NAMALWA (cell line): ENCODE measurements at regions not wholly inside any gene's neighbourhood (a gene's known extent, or its start where the extent isn't known, plus 50 kb on each side); places are given as distances from the start of the nearest gene placed in this dataset.
"Not testable (repeated sequence)": the region's sequence is repeated elsewhere in the genome, so short reads cannot be mapped to it uniquely, and the experiment has no call there.

Source experiments
- DNase-seq: peaks from one replicate; pipeline ENCODE4 v3.0.0-alpha.2; 2015; ENCODE audit warnings: low spot score

DNA sequence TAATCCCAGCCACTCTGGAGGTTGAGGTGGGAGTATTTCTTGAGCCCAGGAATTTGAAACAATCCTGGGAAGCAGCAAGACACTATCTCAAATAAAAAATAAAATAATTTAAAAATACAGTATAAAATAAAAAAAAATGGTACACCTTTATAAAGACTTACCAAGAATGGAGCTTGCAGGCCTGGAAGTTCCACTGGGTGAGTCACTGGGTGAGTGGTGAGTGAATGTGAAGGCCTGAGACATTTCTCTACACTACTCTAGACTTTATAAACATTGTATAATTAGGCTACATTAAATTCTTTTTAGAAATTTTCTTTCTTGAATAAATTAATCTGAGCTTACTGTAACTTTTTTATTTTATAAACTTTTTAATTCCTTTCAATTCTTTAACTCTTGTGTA is 609.1 kb upstream of the BCHE start:
- no peak for DNase-seq

DNA sequence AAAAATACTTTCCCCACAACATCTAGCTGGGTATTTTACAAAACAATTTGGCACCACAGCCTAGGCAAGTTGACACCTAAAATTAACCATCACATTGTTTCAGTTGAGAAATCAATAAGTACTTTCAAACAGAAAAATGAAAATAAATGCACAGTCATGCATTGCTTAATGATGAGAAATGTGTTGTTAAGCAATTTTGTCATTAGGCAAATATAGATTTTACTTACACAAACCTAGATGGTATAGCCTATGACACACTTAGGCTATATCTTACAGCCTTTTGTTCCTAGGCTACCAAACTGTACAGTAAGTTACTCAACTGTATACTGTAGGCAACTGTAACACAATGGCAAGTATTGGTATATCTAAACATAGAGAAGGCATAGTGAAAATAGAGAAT is 608.6 kb upstream of the BCHE start:
- no peak for DNase-seq

DNA sequence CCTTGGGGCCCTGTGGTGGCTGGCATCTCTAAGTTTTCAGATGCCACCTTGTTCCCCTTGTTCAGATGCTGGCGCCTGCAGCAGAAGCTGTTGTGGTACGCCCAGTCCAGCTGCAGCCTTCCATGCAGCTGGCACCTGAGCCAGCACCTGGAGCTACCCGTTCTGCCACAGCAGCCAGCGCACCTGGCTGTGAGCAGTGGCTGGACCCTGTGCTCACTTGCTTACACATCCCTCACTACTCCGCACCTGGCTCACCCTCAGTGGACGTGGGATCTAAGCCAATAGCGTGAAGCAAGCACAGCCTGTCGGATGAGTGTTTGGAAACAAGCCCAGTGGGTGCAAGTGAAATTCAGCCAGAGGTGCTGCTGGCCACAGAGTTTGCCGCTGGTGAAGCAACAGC is 607.5 kb upstream of the BCHE start:
- DNase-seq, result no peak

DNA sequence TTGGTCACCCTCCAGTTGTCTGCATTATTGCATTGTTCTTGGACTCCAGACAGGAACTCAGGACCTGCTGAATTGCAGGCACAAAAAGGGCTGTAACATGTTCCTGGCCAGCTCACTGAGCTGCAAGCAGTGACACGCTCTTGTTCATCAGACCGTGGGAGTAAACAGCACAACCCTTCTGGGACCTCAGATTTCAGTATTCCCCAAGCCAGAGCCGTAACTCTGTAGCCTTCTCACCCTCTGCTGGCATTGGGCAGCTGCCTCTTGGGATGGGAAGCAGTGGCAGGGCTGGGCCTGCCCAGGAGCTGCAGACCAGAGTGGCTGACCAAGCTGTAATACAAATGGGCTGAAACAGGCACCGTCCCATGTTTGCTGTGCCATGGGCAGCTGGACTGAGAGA is 607.1 kb upstream of the BCHE start:
- no peak for DNase-seq

DNA sequence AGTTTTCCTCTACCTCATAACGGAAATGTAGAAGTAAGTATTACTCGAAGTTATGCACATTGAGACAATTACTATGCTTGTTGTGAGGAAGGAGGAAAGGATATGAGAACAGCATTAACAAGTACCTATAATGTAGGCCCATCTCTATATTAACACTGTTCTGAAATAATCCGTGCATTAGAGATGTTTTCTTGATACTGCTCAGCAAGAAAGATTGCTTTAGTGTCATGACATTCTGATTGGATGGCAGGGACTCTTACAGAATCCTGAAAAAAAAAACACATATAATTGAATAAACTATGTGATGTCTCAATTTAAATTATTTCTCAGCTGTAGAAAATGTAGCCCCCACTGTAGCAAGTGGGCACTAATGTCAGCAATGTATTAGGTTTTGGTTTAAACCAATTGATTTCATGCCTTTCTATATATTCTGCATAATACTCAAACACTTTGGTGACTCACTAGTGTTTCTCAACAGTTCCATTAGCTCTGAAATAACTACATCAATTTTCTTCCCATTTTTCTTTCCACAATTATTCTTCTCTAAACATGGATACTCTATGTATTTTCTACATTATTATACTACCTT is 598.3 kb upstream of the BCHE start:
- no peak for DNase-seq

DNA sequence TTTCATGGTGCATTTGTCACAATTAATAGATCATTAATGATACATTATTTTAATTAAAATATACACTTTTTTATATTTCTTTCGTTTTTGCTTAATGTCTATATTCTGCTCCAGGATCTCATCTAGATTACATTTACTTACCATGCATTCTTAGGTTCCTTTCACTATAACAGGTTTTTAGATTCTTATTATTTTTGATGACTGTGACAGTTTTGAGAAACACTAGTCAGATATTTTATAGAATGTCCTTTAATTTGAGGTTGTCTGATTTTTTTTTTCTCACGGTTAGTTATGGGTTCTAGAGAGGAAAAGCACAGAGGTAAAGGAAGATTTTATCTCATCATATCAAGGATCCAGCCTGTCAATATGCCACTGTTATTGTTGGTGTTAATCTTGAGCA is 595.8 kb upstream of the BCHE start:
- no peak for DNase-seq

DNA sequence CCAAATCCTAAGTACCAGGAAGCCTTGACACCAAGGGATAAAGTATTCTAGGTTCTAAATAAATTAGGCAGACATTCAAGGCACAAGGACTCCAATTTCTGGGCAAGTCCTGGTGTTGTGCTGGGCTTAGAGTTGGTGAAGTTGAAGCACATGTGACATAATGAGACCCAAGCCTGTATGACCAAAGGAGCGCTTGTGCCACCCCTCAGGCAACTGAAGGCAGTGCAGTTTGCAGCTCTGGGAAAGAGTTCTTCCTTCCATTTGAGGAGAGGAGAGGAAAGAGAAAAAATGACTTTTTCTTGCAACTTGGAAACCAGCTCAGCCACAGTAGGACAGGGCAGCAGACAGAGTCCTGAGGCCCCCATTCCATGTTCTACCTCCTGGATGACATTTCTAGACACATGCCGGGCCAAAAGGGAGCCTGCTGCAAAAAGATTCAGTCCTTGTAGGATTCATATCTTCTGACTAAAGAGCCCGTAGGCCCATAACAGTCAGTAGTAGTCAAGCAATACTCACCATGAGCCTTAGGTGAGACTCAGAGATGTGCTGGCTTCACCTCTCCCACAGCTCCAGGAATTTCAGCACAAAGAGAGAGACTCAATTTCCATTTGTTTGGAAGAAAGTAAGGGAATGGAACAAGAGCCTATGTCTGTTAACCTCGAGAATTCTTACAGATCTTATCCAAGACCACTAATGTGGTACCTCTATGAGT is 588.8 kb upstream of the BCHE start:
- no peak for DNase-seq

DNA sequence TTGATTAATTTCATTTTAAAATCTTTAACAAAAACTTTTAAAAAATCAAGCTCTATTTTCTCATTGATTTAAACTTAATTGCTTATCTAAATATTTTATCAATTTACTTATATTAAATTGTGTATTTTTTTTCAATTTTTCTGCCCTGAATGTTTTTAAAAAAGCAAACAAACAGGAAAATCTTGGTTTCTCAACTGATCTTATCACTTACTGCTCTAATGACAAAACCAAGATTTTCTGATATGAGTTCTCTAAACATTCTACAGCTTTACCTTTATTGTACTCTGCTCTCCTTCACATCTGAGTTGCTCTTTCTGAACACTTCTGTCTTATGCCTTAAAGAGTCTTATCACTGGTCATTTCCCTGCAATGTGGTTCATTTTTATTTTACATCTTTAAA is 587.8 kb upstream of the BCHE start:
- no peak for DNase-seq

DNA sequence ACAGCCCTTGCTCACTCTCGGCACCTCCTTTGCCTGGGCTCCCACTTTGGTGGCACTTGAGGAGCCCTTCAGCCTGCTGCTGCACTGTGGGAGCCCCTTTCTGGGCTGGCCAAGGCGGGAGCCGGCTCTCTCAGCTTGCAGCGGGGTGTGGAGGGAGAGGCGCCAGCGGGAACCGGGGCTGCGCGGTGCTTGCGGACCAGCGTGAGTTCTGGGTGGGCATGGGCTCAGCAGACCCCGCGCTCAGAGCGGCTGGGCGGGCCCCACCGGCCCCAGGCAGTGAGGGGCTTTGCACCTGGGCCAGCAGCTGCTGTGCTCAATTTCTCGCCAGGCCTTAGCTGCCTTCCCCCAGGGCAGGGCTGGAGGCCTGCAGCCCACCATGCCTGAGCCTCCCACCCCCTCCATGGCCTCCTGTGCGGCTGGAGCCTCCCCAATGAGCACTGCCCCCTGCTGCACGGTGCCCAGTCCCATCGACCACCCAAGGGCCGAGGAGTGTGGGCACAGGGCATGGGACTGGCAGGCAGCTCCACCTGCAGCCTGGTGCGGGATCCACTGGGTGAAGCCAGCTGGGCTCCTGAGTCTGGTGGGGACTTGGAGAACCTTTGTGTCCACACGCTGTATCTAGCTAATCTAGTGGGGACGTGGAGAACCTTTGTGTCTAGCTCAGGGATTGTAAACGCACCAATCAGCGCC is 586.7 kb upstream of the BCHE start:
- not testable (repeated sequence) for DNase-seq

DNA sequence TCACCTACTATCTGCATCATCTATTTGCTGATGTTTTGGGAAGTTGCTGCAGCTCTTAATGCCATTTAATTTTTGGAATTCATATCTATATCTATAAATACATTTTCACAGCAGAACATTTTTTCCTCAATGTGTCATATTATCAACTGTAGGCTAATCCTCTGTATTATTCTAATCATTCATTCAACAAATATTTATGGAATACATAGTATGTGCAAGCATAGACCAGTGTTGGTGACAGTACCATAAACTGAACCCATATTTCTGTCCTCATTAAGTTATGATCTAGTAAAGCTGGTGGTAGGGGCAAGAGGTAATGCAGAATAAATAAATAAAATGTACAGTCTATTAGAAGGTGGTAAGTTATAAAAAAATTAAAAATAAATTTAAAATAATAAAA is 585.3 kb upstream of the BCHE start:
- no peak for DNase-seq

DNA sequence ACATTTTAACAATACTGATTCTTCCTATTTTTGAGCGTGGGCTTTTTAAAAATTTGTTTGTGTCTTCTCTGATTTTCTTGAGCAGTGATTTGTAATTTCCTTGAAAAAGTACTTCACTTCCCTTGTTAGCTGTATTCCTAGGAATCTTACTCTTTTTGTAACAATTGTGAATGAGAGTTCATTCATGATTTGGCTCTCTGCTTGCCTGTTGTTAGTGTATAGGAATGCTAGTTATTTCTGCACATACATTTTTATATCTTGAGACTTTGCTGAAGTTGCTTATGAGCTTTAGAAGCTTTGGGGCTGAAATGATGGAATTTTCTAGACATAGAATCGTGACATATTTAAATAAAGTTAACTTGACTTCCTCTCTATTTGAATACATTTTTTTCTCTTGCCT is 582.8 kb upstream of the BCHE start:
- no peak for DNase-seq

DNA sequence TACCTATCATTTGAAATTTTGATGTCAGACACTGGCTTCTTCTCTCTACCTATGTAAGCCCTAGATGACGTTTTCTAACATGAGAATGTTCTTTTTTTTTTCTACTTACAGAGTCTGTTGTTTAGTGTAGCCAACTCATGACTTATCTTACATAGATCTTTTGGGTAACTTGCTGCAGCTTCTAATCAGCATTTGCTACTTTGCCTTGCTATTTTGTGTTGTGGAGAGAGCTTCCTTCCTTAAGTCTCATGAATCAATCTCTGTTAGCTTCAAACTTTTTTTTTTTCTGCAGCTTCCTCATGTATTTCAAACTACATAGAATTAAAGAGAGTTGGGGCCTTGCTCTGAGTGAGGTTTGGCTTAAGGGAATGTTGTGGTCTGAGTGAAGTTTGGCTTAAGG is 568.7 kb upstream of the BCHE start:
- no peak for DNase-seq

DNA sequence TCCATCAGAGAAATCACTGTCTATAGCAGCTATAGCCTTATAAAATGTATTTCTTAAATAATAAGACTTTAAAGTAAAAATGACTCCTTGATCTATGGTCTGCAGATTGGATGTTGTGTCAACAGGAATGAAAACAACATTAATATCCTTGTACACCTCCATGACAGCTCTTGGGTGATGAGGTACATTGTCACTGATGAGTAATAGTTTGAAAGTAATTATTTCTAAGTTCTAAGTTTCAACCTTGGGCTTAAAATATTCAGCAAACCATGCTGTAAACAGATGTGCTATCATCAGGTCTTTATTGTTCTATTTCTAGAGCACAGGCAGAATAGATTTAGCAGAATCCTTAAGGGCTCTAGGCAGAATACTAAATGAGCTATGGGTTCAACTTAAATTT is 568.2 kb upstream of the BCHE start:
- DNase-seq, result no peak

DNA sequence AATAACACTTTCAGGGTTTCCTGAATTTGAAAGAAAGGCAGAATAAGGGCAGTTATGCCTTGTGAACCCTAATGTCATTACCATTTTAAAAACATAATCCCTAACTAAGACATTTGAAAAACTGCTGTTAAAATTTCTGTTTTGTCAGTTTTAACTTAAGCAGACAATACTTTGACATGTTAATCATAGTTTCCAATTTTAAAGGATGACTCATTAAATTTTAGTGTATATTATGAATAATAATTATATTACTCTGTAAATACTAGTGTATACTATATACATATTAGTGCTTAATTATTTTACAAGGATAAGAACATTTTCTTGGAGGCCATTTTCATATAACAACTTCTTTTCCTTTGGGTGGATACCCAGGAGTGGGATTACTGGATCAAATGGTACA is 553.1 kb upstream of the BCHE start:
- DNase-seq, result no peak

DNA sequence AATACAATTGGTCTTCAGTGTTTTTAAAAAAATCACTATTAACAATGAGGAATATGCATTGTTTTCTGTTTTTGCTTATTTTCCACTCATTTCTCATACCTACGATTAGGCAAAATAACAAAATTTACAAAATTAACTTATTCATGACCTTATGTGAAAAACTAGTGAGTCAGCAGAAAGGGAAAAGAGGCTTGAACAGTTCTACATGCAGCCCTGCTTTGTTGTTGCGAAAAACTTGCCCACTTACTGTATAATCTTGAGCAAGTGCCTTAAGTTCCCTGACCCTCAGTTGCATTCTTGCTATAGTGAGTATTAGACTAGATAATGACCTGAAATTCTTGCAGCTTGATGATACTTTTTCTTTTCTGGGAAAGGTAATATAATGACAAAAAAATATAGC is 551.1 kb upstream of the BCHE start:
- no peak for DNase-seq

DNA sequence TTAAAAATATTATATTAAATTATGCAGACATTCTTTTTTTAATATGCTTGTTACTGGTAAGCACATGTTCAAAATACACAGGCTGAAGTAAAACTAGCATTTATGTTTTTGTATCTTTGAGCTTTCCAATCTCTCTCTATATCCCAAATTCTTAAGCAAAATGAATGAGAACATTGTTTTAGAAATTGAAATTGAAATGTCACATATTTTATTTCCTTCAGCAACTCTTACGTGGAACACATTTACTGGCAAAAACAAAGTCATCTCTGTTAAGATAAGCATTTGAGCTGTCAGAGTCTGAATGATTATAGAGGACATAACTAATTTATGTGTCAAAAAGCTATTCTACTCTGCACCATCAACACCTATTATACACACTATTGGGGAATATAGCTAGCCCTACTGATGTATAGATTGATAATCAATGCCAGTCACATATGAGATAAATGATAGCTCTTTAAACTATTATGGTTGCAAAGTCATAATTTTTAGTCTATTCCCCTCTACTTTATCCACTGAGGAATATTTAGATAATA is 535.4 kb upstream of the BCHE start:
- no peak for DNase-seq

DNA sequence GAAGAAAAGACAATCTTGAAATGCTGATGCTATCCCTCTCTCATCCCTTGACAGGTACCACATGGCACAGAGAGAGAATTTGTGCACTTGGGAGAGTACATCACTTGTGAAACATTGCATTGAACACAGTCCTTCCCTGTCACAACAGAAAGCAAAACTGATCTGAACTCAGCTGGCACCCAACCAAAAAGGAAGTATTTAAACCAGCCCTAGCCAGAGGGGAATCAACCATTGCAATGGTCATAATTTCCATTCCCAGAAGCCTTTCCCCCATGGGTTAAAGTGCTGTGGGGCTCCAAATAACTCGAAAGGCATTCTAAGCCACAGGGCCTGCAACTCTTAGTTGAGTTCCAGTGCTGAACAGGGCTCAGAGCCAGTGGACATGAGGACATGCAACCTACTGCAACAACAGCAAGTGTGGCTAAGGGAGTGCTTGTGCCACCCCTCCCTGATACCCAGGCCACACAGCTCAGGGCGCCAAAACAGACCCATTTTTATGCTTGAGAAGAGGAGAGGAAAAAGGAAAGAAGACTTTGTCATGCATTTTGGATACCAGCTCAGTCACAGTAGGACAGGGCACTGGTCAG is 530.8 kb upstream of the BCHE start:
- DNase-seq, result no peak

DNA sequence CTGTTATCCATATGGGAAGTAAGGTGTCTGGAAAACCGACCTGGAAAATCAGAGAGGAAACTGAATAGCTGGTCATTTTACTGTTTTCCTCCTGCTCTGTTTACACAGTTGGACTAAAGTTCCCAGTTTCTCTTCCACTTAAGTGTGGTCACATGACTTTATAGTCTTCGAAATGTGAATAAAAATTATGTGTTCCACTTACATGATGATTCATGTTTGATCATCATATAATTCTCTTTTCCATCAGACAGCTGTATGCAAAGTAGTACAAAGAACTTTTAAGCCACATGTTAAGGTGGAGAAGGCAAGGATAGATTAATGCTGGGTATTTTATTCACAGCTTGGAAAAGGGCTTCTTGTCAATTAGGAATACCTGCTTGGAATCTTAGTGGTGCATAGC is 525.5 kb upstream of the BCHE start:
- DNase-seq, result no peak

DNA sequence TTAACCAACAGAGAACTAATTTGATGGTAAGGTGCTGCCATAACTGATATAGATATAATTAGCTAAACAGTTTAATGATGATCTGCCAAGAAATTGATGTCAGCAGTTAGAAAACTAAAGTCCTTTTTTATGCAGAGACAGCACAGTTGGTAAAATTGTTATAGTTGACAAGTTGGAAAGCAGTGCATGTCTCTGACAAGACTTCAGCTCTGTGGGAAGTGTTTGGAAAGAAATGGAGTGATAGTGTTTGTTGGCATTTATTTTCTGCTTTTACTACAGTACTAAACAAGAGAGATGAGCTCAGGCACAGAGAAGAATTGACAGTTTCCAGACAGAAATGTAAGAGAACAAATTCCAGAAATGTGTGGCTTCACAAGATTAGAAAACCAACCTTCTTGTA is 523.5 kb upstream of the BCHE start:
- no peak for DNase-seq

DNA sequence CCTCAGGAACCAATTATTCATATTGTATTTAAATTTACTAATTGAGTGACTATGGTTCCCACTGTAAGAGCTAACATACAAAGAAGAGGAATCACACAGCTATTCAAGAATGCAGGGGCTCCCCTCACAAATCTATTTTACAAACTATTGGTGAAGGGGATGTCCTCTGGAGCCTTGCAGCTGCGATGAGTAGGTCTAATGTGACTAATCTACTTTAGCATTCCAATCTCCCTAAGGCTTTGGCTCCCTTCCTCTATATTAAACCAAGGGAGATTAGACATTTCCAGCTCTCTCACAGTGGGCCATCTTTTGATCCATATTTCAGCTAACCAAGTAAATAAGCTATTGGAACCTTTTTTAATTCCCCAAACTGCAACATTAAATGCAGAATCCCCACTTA is 514.2 kb upstream of the BCHE start:
- no peak for DNase-seq

DNA sequence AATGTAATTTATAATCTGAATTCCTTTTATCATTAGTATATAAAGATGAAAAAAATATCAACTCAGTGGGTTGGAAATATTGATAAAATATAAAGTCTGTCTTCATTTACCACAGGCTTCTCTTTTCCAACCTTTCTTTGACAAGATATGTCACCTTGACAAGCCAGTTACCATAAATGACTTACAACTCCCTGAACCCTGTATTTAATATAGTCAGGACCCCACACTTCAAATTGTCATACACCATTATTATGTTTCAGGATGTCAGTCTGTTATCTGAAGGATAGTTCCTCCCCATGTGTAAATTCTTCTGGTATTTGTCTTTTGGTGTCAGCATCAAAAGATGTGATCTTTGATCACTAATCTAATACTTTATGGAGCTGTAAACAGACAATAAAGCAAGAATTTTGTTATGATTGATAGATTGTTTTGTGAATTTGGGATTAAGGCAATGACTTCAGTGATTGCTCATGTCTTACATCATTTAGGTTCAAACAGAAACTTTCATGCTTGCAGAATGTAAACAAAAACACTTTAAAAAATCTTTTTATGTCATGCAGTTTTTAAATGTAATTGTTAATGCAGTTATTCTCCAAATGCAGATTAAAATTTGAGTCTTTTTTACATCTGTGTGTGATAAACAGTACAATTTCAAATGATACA is 503.5 kb upstream of the BCHE start:
- no peak for DNase-seq

DNA sequence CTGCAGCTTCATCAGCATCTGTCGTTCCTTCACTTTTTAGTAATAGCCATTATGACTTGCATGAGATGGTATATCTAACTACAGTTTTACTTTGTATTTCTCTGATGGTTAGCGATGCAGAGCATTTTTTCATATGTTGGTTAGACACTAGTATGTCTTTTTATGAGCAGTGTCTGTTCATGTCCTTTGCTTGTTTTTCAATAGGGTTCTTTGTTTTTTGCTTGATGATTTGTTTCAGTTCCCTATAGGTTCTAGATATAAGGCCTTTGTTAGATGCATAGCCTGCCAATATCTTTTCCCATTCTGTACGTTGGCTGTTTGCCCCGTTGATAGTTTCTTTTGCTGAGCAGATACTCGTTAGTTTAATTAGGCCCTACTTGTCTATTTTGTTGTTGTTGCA is 487.2 kb upstream of the BCHE start:
- no peak for DNase-seq

DNA sequence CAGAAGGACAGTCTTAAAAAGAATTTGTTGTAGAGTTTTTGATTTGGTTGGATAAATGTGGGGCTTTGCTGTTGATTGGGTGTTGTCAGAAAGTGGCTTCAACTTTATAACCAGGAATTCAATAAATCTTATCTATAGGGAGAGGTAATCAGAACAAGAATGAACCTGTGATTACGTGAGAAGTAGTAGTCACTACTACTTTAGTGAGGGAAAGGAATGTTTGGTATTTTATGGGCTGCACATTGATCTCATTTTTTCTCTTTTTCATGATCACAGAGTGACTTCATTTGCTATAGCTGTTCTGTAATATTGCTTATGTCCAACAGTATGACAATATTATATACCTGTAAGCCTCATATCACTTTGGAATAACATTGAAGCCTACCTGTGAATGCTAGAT is 485.2 kb upstream of the BCHE start:
- no peak for DNase-seq
